ENCODE measurements at regions not wholly inside any gene's neighbourhood (a gene's known extent, or its start where the extent isn't known, plus 50 kb on each side); places are given as distances from the start of the nearest gene placed in this dataset.

GRCh38 chr1:70807088-70807664 is 240.4 kb downstream of the PTGER3 start:
- DNase-seq (ENCODE audit: low read depth), result no peak
- TF ChIP-seq, protein P1, sequence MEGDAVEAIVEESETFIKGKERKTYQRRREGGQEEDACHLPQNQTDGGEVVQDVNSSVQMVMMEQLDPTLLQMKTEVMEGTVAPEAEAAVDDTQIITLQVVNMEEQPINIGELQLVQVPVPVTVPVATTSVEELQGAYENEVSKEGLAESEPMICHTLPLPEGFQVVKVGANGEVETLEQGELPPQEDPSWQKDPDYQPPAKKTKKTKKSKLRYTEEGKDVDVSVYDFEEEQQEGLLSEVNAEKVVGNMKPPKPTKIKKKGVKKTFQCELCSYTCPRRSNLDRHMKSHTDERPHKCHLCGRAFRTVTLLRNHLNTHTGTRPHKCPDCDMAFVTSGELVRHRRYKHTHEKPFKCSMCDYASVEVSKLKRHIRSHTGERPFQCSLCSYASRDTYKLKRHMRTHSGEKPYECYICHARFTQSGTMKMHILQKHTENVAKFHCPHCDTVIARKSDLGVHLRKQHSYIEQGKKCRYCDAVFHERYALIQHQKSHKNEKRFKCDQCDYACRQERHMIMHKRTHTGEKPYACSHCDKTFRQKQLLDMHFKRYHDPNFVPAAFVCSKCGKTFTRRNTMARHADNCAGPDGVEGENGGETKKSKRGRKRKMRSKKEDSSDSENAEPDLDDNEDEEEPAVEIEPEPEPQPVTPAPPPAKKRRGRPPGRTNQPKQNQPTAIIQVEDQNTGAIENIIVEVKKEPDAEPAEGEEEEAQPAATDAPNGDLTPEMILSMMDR (conservative IDR thresholded peaks at IDR 0.05; ENCODE audit: low read depth, low read length), result no peak
- no peak overlapping the region for H3K4me3 ChIP-seq (ENCODE audit: low read length)

GRCh38 chr1:70809069-70809468 is 238.5 kb downstream of the PTGER3 start:
- no peak overlapping the region for H3K4me3 ChIP-seq (ENCODE audit: low read length)
- TF ChIP-seq, protein P1 (conservative IDR thresholded peaks at IDR 0.05; ENCODE audit: low read depth, low read length), result no peak
- DNase-seq (ENCODE audit: low read depth), result no peak

DNA sequence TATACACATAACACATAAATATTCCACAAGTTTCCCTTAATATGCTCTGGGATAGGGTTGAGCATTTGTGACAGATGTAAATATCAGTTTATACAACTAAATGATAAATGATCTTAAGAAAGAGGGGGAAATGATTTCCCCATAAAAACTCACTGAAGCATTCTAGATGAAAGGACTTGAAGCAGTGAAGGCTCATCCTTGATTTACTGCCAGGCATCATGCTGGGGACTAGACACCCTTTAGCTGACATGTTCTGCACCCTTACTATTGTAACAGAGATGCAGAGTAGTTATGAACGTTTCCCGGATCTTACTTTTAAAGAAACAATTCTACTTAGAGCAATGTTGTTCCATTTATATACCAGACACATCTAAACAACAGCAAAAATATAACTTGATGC is 235.8 kb downstream of the PTGER3 start:
- H3K4me3 ChIP-seq (ENCODE audit: low read length), result no peak overlapping the region
- TF ChIP-seq, protein P1 (conservative IDR thresholded peaks at IDR 0.05; ENCODE audit: low read depth, low read length), result no peak
- no peak for DNase-seq (ENCODE audit: low read depth)

GRCh38 chr1:70812442-70813109 is 235.0 kb downstream of the PTGER3 start:
- TF ChIP-seq, protein P1 (conservative IDR thresholded peaks at IDR 0.05; ENCODE audit: low read depth, low read length), result no peak
- DNase-seq (ENCODE audit: low read depth), result no peak

GRCh38 chr1:70818401-70818800 is 229.2 kb downstream of the PTGER3 start:
- TF ChIP-seq, protein P1 (conservative IDR thresholded peaks at IDR 0.05; ENCODE audit: low read depth, low read length), result no peak
- no peak for DNase-seq (ENCODE audit: low read depth)
- no peak overlapping the region for H3K4me3 ChIP-seq (ENCODE audit: low read length)

More at GRCh38 chr1:70812442-70813109, 235.0 kb downstream of the PTGER3 start:
- H3K4me3 ChIP-seq (ENCODE audit: low read length), result no peak overlapping the region

GRCh38 chr1:70819231-70819630 is 228.4 kb downstream of the PTGER3 start:
- no peak overlapping the region for H3K4me3 ChIP-seq (ENCODE audit: low read length)
- no peak for DNase-seq (ENCODE audit: low read depth)
- TF ChIP-seq, protein P1 (conservative IDR thresholded peaks at IDR 0.05; ENCODE audit: low read depth, low read length), result no peak

DNA sequence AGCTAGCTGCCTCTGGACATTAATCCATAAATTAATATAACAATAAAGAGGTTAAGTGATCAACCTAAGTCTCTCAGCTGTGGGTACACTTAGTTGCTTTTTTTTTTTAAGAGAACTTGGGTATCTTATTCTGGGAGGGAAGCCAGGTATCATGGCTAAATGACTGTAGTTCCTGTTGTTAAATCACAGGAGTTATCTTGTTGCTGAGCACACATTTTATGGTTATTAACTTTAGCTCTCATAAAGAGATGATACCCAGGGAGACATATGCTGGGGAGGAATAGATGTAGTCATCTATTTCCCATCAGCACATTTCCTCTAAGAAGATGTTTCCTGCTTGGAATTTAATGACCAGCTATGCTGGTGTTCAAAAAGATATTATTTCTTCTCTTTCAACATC is 227.8 kb downstream of the PTGER3 start:
- H3K4me3 ChIP-seq (ENCODE audit: low read length), result no peak overlapping the region
- DNase-seq (ENCODE audit: low read depth), result no peak
- TF ChIP-seq, protein P1 (conservative IDR thresholded peaks at IDR 0.05; ENCODE audit: low read depth, low read length), result no peak
